Aorta (tissue), 5 donors: ENCODE measurements at regions not wholly inside any gene's neighbourhood (a gene's known extent, or its start where the extent isn't known, plus 50 kb on each side); places are given as distances from the start of the nearest gene placed in this dataset.

Experiments
- ATAC-seq: fragments of 200-7000 bp; cut with Tn5 transposase; one replicate; pipeline ENCODE4 v1.9.1; 2022; ENCODE audit warnings: moderate library complexity; ENCODE audit not compliant: low FRiP score
- DNase-seq, 2 donors: peaks; one replicate each; pipeline ENCODE4 v3.0.0-alpha.2; 2020
- H3K27ac ChIP-seq, 2 donors: one replicate each; pipeline ENCODE4 v1.5.1; 2013; ENCODE audit warnings: low read length in 2 of 2, mild to moderate bottlenecking in 2 of 2, moderate library complexity in 2 of 2, control low read depth in 1 of 2, inconsistent platforms in 1 of 2, low read depth in 1 of 2
- H3K27me3 ChIP-seq, 2 donors: one replicate each; pipeline ENCODE4 v1.6.1; 2013; ENCODE audit warnings: control low read depth in 1 of 2, low read length in 1 of 2, mild to moderate bottlenecking in 1 of 2, moderate library complexity in 1 of 2; ENCODE audit not compliant: insufficient read depth in 2 of 2, control insufficient read depth in 1 of 2
- H3K36me3 ChIP-seq, 2 donors: one replicate each; pipeline ENCODE4 v1.6.1; 2013; ENCODE audit warnings: control low read depth in 1 of 2, low read length in 1 of 2, mild to moderate bottlenecking in 1 of 2; ENCODE audit not compliant: insufficient read depth in 2 of 2, control insufficient read depth in 1 of 2
- H3K4me1 ChIP-seq, 2 donors: one replicate each; pipeline ENCODE4 v1.6.1; 2013; ENCODE audit warnings: low read length in 2 of 2, control low read depth in 1 of 2, mild to moderate bottlenecking in 1 of 2, moderate library complexity in 1 of 2; ENCODE audit not compliant: insufficient read depth in 2 of 2, control insufficient read depth in 1 of 2
- H3K4me3 ChIP-seq, 2 donors: one replicate each; pipeline ENCODE4 v1.5.1; 2013; ENCODE audit warnings: low read length in 2 of 2, control low read depth in 1 of 2, mild to moderate bottlenecking in 1 of 2
- H3K9me3 ChIP-seq: one replicate; pipeline ENCODE4 v1.6.1; 2013; ENCODE audit warnings: mild to moderate bottlenecking, low read length; ENCODE audit not compliant: control insufficient read depth
- WGBS, 2 donors: extraction: QIAGEN DNeasy Blood & Tissue Kit; methylation state at CpG; one replicate each; pipeline ENCODE4 v1.1.7; 2013; 5-methylcytosine and 5-hydroxymethylcytosine counted together
- intact Hi-C, 2 donors: fragments of 100-400 bp; cut with DNase I; formaldehyde crosslinking; loops; one replicate each; pipeline versions ENCODE4 v1.14.2 to v1.15.0; 2022
- donor health status: healthy with polysubstance abuse.
- donor health status: Bipolar disorder and iron deficiency.
- donor health status: DM: no; HTN: no; CAD: no.
- donor health status: DM: no; HTN: no; CAD: no.
- donor health status: DM: yes; HTN: yes; CAD: no.

- no peak for DNase-seq
- no peaks in the 10 kb centered on the region for H3K36me3 ChIP-seq
- ATAC-seq, result no peak
- no peak overlapping the region for H3K27ac ChIP-seq
- intact Hi-C loops, result no loop called here
- no peaks in the 10 kb centered on the region for H3K27me3 ChIP-seq
- H3K9me3 ChIP-seq, result no peaks in the 10 kb centered on the region
- H3K4me1 ChIP-seq, result no peaks in the 10 kb centered on the region
- H3K4me3 ChIP-seq, result no peak overlapping the region
- WGBS, 2 donors, result 73 to 74% methylated on average over 6 of the region's 6 CpGs
These were observed 689.5 kb upstream of the NCAM2 start for GRCh38 chr21:20308586-20309315.

- no peak overlapping the region for H3K27ac ChIP-seq
- intact Hi-C loops, result no loop called here
- no peaks in the 10 kb centered on the region for H3K4me1 ChIP-seq
- no peaks in the 10 kb centered on the region for H3K27me3 ChIP-seq
- no peaks in the 10 kb centered on the region for H3K36me3 ChIP-seq
- DNase-seq (no peak), ATAC-seq (no peak)
- H3K4me3 ChIP-seq, result no peak overlapping the region
- no peaks in the 10 kb centered on the region for H3K9me3 ChIP-seq
- WGBS, 2 donors, result 67 to 68% methylated on average over 1 of the region's 1 CpG
These were observed 686.9 kb upstream of the NCAM2 start for GRCh38 chr21:20311234-20311787.

- H3K27me3 ChIP-seq, result no peaks in the 10 kb centered on the region
- H3K4me1 ChIP-seq, result no peaks in the 10 kb centered on the region
- intact Hi-C loops, result no loop called here
- 83 to 84% methylated on average over 3 of the region's 3 CpGs for WGBS, 2 donors
- H3K9me3 ChIP-seq, result peaks cover 1% of the 10 kb centered on the region
- DNase-seq (no peak), ATAC-seq (no peak)
- H3K4me3 ChIP-seq, result no peak overlapping the region
- H3K36me3 ChIP-seq, result no peaks in the 10 kb centered on the region
- H3K27ac ChIP-seq, result no peak overlapping the region
These were observed 685.2 kb upstream of the NCAM2 start for GRCh38 chr21:20313013-20313412.

- DNase-seq (no peak), ATAC-seq (no peak)
- H3K27me3 ChIP-seq, result no peaks in the 10 kb centered on the region
- H3K27ac ChIP-seq, result no peak overlapping the region
- no peak overlapping the region for H3K4me3 ChIP-seq
- peaks cover 1% of the 10 kb centered on the region for H3K9me3 ChIP-seq
- H3K36me3 ChIP-seq, result no peaks in the 10 kb centered on the region
- 95 to 97% methylated on average over 1 of the region's 1 CpG for WGBS, 2 donors
- intact Hi-C loops, result no loop called here
- no peaks in the 10 kb centered on the region for H3K4me1 ChIP-seq
These were observed 683.2 kb upstream of the NCAM2 start for GRCh38 chr21:20315042-20315441.

- ATAC-seq (no peak), DNase-seq (no peak)
- 90 to 91% methylated on average over 6 of the region's 6 CpGs for WGBS, 2 donors
- no peak overlapping the region for H3K4me3 ChIP-seq
- intact Hi-C loops, result no loop called here
- H3K27me3 ChIP-seq, result no peaks in the 10 kb centered on the region
- no peaks in the 10 kb centered on the region for H3K9me3 ChIP-seq
- H3K36me3 ChIP-seq, result no peaks in the 10 kb centered on the region
- H3K4me1 ChIP-seq, result no peaks in the 10 kb centered on the region
- no peak overlapping the region for H3K27ac ChIP-seq
These were observed 668.6 kb upstream of the NCAM2 start for GRCh38 chr21:20329636-20330035.

GRCh38 chr21:20330652-20331051 lies 667.6 kb upstream of the NCAM2 start:
- ATAC-seq (no peak), DNase-seq (no peak)
- no peaks in the 10 kb centered on the region for H3K36me3 ChIP-seq
- intact Hi-C loops, result no loop called here
- WGBS, 2 donors, result 96 to 98% methylated on average over 3 of the region's 3 CpGs
- H3K4me3 ChIP-seq, result no peak overlapping the region
- no peaks in the 10 kb centered on the region for H3K27me3 ChIP-seq
- H3K9me3 ChIP-seq, result no peaks in the 10 kb centered on the region
- H3K4me1 ChIP-seq, result no peaks in the 10 kb centered on the region
- H3K27ac ChIP-seq, result no peak overlapping the region

- Histone ChIP-seq H3K9me3 (no peaks in the 10 kb centered on the region), H3K27ac (no peak overlapping the region), H3K36me3 (no peaks in the 10 kb centered on the region), H3K4me1 (no peaks in the 10 kb centered on the region), H3K27me3 (no peaks in the 10 kb centered on the region), H3K4me3 (no peak overlapping the region)
- no peak for ATAC-seq
- DNase-seq, result no peak
- WGBS, 2 donors, result 76 to 82% methylated on average over 2 of the region's 2 CpGs
- intact Hi-C loops, result no loop called here
These were observed 663.6 kb upstream of the NCAM2 start for GRCh38 chr21:20334585-20334984.

- intact Hi-C loops, result no loop called here
- no peaks in the 10 kb centered on the region for H3K4me1 ChIP-seq
These were observed 656.8 kb upstream of the NCAM2 start for GRCh38 chr21:20341431-20341830.

GRCh38 chr21:20343186-20343585 lies 655.0 kb upstream of the NCAM2 start:
- H3K4me1 ChIP-seq, result no peaks in the 10 kb centered on the region
- H3K4me3 ChIP-seq, result no peak overlapping the region
- no peak overlapping the region for H3K27ac ChIP-seq
- intact Hi-C loops, result no loop called here
- H3K36me3 ChIP-seq, result no peaks in the 10 kb centered on the region
- H3K9me3 ChIP-seq, result no peaks in the 10 kb centered on the region
- H3K27me3 ChIP-seq, result no peaks in the 10 kb centered on the region
- WGBS, 2 donors, result 87 to 92% methylated on average over 5 of the region's 5 CpGs
- ATAC-seq, result no peak
- no peak for DNase-seq

More at GRCh38 chr21:20341431-20341830, 656.8 kb upstream of the NCAM2 start:
- Histone ChIP-seq H3K27ac (no peak overlapping the region), H3K9me3 (no peaks in the 10 kb centered on the region), H3K27me3 (no peaks in the 10 kb centered on the region), H3K36me3 (no peaks in the 10 kb centered on the region), H3K4me3 (no peak overlapping the region)
- ATAC-seq, result no peak
- WGBS, 2 donors, result 67 to 75% methylated on average over 4 of the region's 4 CpGs
- DNase-seq, result no peak
